Uterus (tissue), 3 donors: ENCODE measurements at regions not wholly inside any gene's neighbourhood (a gene's known extent, or its start where the extent isn't known, plus 50 kb on each side); places are given as distances from the start of the nearest gene placed in this dataset.

Experiments used
- DNase-seq, 2 donors: peaks; one replicate each; pipeline ENCODE4 v3.0.0-alpha.2; 2019 to 2020
- H3K27ac ChIP-seq, 2 donors: fragments of 200-600 bp; sonication (generic); 1 replicate in 1 of 2; 2 replicates in 1 of 2; pipeline ENCODE4 v1.5.1; 2016 to 2018
- H3K27me3 ChIP-seq, 2 donors: fragments of 200-600 bp; sonication (generic); one replicate each; pipeline ENCODE4 v1.5.1; 2018 to 2019; ENCODE audit warnings: control low read depth in 1 of 2
- H3K36me3 ChIP-seq, 2 donors: fragments of 200-600 bp; sonication (generic); one replicate each; pipeline ENCODE4 v1.5.1; 2019; ENCODE audit warnings: control low read depth in 1 of 2
- H3K4me1 ChIP-seq, 2 donors: fragments of 200-600 bp; sonication (generic); one replicate each; pipeline ENCODE4 v1.5.1; 2018 to 2019; ENCODE audit warnings: control low read depth in 1 of 2
- H3K4me3 ChIP-seq, 2 donors: fragments of 200-600 bp; sonication (generic); 1 replicate in 1 of 2; 2 replicates in 1 of 2; pipeline ENCODE4 v1.5.1; 2018 to 2019; ENCODE audit warnings: mild to moderate bottlenecking in 1 of 2
- H3K9me3 ChIP-seq, 2 donors: fragments of 200-600 bp; sonication (generic); one replicate each; pipeline ENCODE4 v1.5.1; 2019; ENCODE audit warnings: control low read depth in 1 of 2
- POLR2A ChIP-seq, 2 donors: fragments of 450-650 bp; IDR thresholded peaks; one replicate each; pipeline ENCODE4 v1.6.1; 2016; ENCODE audit warnings: antibody characterized with exemption in 2 of 2, mild to moderate bottlenecking in 1 of 2, moderate library complexity in 1 of 2
- intact Hi-C: fragments of 100-400 bp; cut with DNase I; formaldehyde crosslinking; loops from one replicate; pipeline ENCODE4 v1.15.1; 2023; ENCODE audit warnings: low total_unique reads
- TF ChIP-seq, protein P1 (sequence below), 4 experiments: fragments of 200-600 bp in 2 of 4; fragments of 450-650 bp in 2 of 4; sonication (generic) in 2 of 4; IDR thresholded peaks; one replicate each; pipeline ENCODE4 v1.5.1; 2016 to 2019; ENCODE audit warnings: antibody characterized with exemption in 4 of 4, mild to moderate bottlenecking in 2 of 4, moderate library complexity in 1 of 4
- donor health status: DM: yes; HTN: yes; CAD: no.

DNA sequence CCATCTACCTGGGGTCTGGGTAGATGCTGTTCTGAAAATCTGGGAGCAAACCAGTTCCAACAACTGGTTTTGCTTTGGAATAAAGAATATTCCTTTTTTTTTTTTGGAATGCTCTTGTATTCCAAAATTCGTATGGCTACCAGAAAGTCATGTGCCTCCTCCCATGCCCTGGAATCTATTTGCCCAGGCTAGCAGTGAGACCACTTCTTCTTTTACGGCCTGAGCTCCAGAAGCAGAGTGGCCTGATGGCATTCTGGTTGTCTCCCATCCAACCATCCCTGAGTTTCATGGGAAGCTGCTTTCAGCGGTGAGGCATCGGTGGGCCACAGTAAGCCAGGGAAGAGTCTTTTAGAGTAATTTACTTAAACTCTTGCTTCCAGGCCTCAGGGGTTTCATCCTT, 113.4 kb upstream of the RAB4A start:
- intact Hi-C loops, result no loop called here
- H3K27ac ChIP-seq, result peak overlapping the region in 1 of 2 donors; percentile 24

DNA sequence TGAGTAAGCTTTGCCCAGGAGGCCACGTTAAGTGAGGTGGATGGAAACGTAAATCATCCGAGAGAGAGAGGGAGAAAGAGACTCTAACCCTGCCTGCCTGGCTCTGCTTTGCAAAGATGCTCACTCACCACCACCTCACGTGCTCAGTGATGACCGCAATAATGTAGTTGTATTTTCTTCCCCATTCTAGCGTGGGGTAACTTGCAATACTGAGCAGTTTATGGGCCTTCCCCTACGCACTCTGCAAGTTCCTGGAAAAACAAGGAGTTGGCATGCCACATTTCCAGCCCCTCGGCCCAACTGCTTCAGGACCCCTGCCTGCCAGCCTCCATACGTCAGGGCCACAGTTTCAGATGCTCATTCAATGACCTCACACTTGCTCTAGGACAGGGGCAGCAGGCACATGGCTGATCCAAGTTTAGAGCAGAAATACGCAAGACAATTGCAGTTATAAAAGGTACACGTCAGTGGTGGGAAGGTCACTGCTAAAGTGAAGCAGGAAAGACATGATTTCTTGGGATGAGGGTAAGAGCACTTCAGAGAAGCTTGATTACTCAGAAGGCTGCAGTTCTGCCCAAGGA, 112.5 kb upstream of the RAB4A start:
- TF ChIP-seq, protein P1, sequence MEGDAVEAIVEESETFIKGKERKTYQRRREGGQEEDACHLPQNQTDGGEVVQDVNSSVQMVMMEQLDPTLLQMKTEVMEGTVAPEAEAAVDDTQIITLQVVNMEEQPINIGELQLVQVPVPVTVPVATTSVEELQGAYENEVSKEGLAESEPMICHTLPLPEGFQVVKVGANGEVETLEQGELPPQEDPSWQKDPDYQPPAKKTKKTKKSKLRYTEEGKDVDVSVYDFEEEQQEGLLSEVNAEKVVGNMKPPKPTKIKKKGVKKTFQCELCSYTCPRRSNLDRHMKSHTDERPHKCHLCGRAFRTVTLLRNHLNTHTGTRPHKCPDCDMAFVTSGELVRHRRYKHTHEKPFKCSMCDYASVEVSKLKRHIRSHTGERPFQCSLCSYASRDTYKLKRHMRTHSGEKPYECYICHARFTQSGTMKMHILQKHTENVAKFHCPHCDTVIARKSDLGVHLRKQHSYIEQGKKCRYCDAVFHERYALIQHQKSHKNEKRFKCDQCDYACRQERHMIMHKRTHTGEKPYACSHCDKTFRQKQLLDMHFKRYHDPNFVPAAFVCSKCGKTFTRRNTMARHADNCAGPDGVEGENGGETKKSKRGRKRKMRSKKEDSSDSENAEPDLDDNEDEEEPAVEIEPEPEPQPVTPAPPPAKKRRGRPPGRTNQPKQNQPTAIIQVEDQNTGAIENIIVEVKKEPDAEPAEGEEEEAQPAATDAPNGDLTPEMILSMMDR (IDR thresholded peaks at IDR 0.05), result no peak
- no peak for TF ChIP-seq POLR2A (IDR thresholded peaks at IDR 0.05)
- Histone ChIP-seq H3K9me3 (no peaks in the 10 kb centered on the region), H3K4me3 (no peak overlapping the region), H3K36me3 (no peaks in the 10 kb centered on the region), H3K27ac (peak overlapping the region in 1 of 2 donors; percentile 24), H3K4me1 (no peaks in the 10 kb centered on the region), H3K27me3 (no peaks in the 10 kb centered on the region)
- DNase-seq, result peak in 1 of 2 donors; percentile 54
- intact Hi-C loops, result no loop called here

More for the DNA sequence above, 113.4 kb upstream of the RAB4A start:
- TF ChIP-seq POLR2A (IDR thresholded peaks at IDR 0.05), result no peak
- TF ChIP-seq, protein P1 (IDR thresholded peaks at IDR 0.05), result no peak
- H3K4me1 ChIP-seq, result no peaks in the 10 kb centered on the region
- no peaks in the 10 kb centered on the region for H3K27me3 ChIP-seq
- no peaks in the 10 kb centered on the region for H3K9me3 ChIP-seq
- DNase-seq, result no peak
- no peaks in the 10 kb centered on the region for H3K36me3 ChIP-seq
- no peak overlapping the region for H3K4me3 ChIP-seq

DNA sequence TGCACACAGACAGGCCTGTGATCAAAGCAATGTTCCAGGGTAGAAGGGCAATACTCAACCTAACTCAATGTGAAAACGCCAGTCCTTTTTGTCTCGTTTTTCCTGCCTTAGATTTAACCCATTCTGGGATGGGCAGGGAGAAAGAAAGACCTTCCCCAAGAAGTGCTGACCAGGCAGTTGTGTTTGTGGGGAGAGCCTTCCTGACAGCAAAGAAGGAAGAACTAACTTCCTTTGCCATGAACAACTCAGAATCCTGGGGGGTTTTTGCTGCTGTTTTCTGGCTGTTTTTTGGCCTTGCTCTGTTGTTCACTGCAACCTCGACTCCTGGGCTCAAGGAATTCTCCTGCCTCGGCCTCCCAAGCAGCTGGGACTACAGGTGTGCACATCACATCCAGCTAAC, 112.0 kb upstream of the RAB4A start:
- H3K9me3 ChIP-seq, result no peaks in the 10 kb centered on the region
- no peak for DNase-seq
- H3K4me3 ChIP-seq, result no peak overlapping the region
- H3K4me1 ChIP-seq, result no peaks in the 10 kb centered on the region
- peak overlapping the region in 1 of 2 donors; percentile 6 for H3K27ac ChIP-seq
- no peak for TF ChIP-seq POLR2A (IDR thresholded peaks at IDR 0.05)
- TF ChIP-seq, protein P1 (IDR thresholded peaks at IDR 0.05), result no peak
- intact Hi-C loops, result no loop called here
- H3K36me3 ChIP-seq, result no peaks in the 10 kb centered on the region
- no peaks in the 10 kb centered on the region for H3K27me3 ChIP-seq

DNA sequence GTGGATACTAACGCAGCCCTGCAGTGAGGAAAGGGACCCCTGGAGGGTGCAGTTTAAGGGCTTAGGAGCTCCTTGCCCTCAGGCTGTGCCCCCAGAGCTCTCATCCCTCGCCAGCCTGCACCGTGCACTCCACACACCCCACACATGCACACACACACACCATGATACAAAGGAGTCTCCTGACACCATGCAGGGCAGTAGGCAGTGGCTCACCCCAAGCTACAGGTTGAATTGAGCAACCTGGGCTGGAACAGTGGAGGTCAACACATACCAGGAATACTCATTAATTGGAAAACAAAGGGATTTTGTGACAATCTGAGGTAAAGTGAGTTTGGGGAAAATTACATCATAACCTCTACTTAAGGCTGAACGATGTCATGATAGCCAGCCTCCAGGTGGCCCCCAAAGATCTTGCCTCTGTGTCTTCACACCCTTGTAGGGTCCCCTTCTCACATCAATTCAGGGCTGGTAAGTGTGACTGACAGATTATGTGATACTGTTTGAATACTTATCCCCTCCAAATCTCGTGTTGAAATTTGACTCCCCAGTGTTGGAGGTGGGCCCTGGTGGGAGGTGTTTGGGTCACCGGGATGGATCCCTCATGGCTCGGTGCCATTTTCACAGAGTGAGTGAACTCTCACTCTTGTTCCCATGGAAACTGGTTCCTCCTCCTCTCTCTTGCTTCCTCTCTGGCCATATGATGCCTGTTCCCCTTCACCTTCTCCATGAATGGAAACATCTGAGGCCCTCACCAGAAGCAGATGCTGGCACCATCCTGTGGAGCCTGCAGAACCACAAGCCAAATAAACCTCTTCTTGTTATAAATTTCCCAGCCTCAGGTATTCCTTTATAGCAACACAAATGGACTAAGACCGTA, 111.0 kb upstream of the RAB4A start:
- no peak for DNase-seq
- Histone ChIP-seq H3K4me1 (no peaks in the 10 kb centered on the region), H3K9me3 (no peaks in the 10 kb centered on the region), H3K27me3 (no peaks in the 10 kb centered on the region), H3K4me3 (no peak overlapping the region), H3K27ac (no peak overlapping the region), H3K36me3 (no peaks in the 10 kb centered on the region)
- no peak for TF ChIP-seq POLR2A (IDR thresholded peaks at IDR 0.05)
- TF ChIP-seq, protein P1 (IDR thresholded peaks at IDR 0.05), result no peak
- intact Hi-C loops, result no loop called here

DNA sequence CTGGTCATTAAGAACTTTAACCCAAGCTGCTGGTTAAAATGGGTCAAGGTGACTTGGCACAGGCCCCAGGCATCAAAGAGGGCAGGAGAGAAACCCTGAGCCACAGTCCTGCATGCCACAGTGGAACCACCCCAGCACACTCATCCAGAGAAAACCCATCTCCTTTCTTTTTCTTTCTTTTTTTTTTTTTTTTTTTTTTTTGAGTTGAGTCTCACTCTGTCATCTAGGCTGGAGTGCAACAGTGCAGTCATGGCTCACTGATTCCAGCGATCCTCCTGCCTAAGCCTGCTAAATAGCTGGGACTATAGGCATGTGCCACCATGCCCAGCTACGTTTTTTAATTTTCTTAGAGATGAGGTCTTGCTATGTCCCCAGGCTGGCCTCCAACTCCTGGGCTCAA, 109.2 kb upstream of the RAB4A start:
- Histone ChIP-seq H3K27me3 (no peaks in the 10 kb centered on the region), H3K4me1 (no peaks in the 10 kb centered on the region), H3K9me3 (no peaks in the 10 kb centered on the region), H3K4me3 (no peak overlapping the region), H3K36me3 (no peaks in the 10 kb centered on the region), H3K27ac (no peak overlapping the region)
- no peak for DNase-seq
- TF ChIP-seq, protein P1 (IDR thresholded peaks at IDR 0.05), result no peak
- no peak for TF ChIP-seq POLR2A (IDR thresholded peaks at IDR 0.05)
- intact Hi-C loops, result no loop called here
